ENCODE measurements at regions not wholly inside any gene's neighbourhood (a gene's known extent, or its start where the extent isn't known, plus 50 kb on each side); places are given as distances from the start of the nearest gene placed in this dataset.

DNA sequence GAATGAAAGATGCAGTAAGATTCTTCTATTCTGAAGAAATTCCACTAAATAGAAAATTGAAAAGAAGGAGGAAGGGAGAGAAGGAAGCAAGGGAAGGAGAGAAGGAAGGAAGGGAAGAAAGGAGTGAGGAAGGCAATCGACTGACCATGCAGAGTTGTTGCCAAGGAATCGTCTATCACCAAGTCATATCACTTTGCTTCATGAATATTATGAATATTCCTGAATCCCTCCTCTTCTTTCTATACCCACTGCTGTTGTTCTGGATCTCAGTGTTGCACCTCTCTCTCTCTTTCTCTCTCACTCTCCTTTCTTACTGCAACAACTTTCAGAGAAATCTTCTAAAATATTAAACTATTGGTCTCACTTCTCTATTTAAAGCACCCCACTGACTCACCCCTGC, 222.4 kb downstream of the IPO8 start:
- TF ChIP-seq, protein P1, sequence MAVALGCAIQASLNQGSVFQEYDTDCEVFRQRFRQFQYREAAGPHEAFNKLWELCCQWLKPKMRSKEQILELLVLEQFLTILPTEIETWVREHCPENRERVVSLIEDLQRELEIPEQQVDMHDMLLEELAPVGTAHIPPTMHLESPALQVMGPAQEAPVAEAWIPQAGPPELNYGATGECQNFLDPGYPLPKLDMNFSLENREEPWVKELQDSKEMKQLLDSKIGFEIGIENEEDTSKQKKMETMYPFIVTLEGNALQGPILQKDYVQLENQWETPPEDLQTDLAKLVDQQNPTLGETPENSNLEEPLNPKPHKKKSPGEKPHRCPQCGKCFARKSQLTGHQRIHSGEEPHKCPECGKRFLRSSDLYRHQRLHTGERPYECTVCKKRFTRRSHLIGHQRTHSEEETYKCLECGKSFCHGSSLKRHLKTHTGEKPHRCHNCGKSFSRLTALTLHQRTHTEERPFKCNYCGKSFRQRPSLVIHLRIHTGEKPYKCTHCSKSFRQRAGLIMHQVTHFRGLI (tag by site-specific recombination; IDR thresholded peaks at IDR 0.05) = no peak
- no peak for TF ChIP-seq ZNF670 (tag by site-specific recombination; IDR thresholded peaks at IDR 0.05; ENCODE audit: low read depth)
- TF ChIP-seq BCL11A (tag by site-specific recombination; IDR thresholded peaks at IDR 0.05; ENCODE audit: low read depth) = no peak
- no peak for TF ChIP-seq ZNF514 (tag by site-specific recombination; IDR thresholded peaks at IDR 0.05)
- no peak for TF ChIP-seq ZNF211 (tag by site-specific recombination; IDR thresholded peaks at IDR 0.05; ENCODE audit: low read depth)
- no peak for TF ChIP-seq ZNF121 (tag by site-specific recombination; IDR thresholded peaks at IDR 0.05)

Measured in HEK293 (cell line).